Fibroblast of villous mesenchyme (primary cell): ENCODE measurements at regions not wholly inside any gene's neighbourhood (a gene's known extent, or its start where the extent isn't known, plus 50 kb on each side); places are given as distances from the start of the nearest gene placed in this dataset.
"Not testable (repeated sequence)": the region's sequence is repeated elsewhere in the genome, so short reads cannot be mapped to it uniquely, and the experiment has no call there.

Source experiments
- DNase-seq: peaks from one replicate; pipeline ENCODE4 v3.0.0-alpha.2; 2010; ENCODE audit warnings: low read depth
- H3K4me3 ChIP-seq: 2 replicates; pipeline ENCODE4 v1.5.1; 2011; ENCODE audit warnings: low read depth, mild to moderate bottlenecking, low read length
- CTCF ChIP-seq: IDR thresholded peaks from 2 replicates; pipeline ENCODE4 v1.5.1; 2012; ENCODE audit warnings: low read depth, mild to moderate bottlenecking, low read length; ENCODE audit not compliant: insufficient read depth

GRCh38 chr5:163161512-163161911 is 275.9 kb upstream of the CCNG1 start:
- no peak overlapping the region for H3K4me3 ChIP-seq
- TF ChIP-seq CTCF = no peak
- no peak for DNase-seq

GRCh38 chr5:163162645-163163044 is 274.8 kb upstream of the CCNG1 start:
- no peak for TF ChIP-seq CTCF
- no peak for DNase-seq
- no peak overlapping the region for H3K4me3 ChIP-seq

- H3K4me3 ChIP-seq = no peak overlapping the region
- DNase-seq = no peak
- TF ChIP-seq CTCF = no peak
These were observed 273.5 kb upstream of the CCNG1 start for GRCh38 chr5:163163858-163164257.

GRCh38 chr5:163165277-163165676 is 272.1 kb upstream of the CCNG1 start:
- TF ChIP-seq CTCF = no peak
- no peak overlapping the region for H3K4me3 ChIP-seq
- no peak for DNase-seq

GRCh38 chr5:163170161-163170560 is 267.2 kb upstream of the CCNG1 start:
- not testable (repeated sequence) for H3K4me3 ChIP-seq, DNase-seq

- no peak for TF ChIP-seq CTCF
- no peak overlapping the region for H3K4me3 ChIP-seq
- no peak for DNase-seq
These were observed 264.7 kb upstream of the CCNG1 start for GRCh38 chr5:163172540-163173338.

GRCh38 chr5:163177971-163178370 is 259.4 kb upstream of the CCNG1 start:
- no peak for TF ChIP-seq CTCF
- DNase-seq = no peak
- no peak overlapping the region for H3K4me3 ChIP-seq
